ENCODE measurements at regions not wholly inside any gene's neighbourhood (a gene's known extent, or its start where the extent isn't known, plus 50 kb on each side); places are given as distances from the start of the nearest gene placed in this dataset.

DNA sequence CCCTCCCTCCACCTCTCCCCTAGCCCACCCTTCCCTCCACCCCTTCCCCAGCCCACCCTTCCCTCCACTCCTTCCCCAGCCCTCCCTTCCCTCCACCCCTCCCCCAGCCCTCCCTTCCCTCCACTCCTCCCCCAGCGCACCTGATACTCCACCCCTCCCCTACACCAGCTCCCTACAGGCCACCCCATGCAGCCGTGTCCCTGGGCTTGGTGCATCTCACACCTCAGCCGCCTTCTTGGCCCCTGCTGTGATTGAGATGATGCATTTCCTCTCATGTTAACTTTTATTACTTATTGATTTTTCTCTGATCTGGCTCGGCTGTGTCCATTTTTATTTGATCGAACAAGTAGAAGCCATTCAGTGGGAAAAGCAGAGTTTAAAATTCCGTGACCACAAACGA lies 243.8 kb downstream of the MATN1 start:
- DNase-seq (ENCODE audit: low spot score): no peak

- DNase-seq (ENCODE audit: low spot score): no peak
Observed at GRCh38 chr1:30478799-30479563, 244.4 kb downstream of the MATN1 start.

- no peak for DNase-seq (ENCODE audit: low spot score)
Observed at GRCh38 chr1:30478283-30478682, 245.1 kb downstream of the MATN1 start.

DNA sequence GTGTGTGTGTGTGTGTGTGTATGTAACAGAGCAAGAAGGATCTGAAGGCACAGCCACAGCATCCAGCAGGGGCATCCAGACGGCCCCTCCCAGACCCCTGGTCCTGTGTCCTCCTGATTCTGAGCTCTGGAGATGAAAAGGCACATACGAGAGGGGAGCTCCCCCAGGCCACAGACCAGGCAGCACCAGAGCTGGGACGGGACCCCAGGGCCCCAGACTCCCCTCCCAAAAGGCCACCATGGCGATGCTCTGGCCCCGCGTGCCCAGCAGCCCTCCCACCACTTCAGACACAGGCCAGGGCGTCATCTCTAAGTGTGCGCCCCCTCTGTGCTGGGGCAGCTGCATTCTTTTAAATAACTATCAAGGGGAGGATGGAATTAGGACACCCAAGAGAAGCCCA lies 245.8 kb downstream of the MATN1 start:
- no peak for DNase-seq (ENCODE audit: low spot score)

DNA sequence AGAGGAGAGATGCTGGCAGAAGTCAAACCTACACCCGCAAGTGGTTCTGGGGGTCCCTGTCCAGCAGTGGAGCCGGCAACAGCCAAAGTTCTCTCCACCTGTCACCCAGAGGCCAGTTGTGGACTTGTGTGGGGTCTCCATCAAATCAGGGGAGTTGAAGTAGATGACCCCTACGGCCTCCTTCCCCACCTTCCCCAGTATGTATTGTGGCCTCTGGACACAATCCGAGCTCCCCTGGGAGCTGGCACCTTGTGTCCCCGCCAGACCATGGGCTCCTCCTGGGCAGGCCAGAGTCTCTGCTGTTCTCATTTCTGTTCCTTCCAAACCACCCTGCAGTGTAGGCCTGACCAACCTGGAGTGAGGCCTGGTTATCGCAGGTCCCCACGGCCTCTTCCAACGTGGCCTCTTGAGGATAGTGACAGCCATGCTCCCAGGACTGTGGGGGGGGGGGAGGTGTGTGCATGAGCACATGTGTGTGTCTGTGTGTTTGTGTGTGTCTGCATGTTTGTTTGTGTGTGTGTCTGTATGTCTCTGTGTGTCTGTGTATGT lies 246.4 kb downstream of the MATN1 start:
- DNase-seq (ENCODE audit: low spot score): no peak

DNA sequence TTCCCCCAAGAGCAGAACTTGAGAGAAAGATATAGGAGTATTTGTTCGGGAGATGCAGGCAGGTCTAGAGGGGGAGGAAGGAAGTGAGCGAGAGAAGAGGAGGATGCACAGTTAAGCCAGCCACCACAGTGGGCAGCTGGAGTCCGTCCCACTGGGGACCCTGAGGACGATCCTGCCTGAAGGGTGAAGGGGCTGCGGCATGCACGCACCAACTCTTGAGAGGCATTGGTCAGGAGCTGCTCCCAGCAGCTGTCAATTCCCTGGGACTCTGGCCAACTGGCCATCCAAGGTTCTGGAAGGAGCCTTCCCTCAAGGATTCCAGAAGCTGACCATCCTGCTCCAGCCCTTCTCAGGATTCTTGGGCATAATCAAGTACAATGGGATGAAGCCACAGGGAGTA lies 246.9 kb downstream of the MATN1 start:
- no peak for DNase-seq (ENCODE audit: low spot score)

DNA sequence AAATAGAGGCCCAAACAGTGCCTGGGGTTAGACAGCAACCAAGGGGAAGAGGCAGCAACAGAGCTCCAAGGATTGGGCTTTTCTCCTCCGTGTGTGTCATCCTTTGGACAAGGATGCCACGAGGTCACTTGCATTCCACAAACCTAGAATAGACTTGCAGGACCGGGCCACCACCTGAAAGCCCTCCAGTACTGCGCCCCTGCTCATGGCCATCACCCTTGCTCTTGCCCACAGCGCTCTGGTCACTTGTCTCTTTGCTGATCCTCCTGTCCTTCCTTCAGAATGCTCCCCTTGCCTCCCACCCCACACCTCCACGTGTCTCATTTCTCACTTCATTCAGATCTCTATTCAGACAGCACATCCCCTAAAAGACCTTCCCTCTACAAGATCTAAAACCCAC lies 247.4 kb downstream of the MATN1 start:
- no peak for DNase-seq (ENCODE audit: low spot score)

GRCh38 chr1:30475201-30475600 lies 248.2 kb downstream of the MATN1 start:
- no peak for DNase-seq (ENCODE audit: low spot score)

DNA sequence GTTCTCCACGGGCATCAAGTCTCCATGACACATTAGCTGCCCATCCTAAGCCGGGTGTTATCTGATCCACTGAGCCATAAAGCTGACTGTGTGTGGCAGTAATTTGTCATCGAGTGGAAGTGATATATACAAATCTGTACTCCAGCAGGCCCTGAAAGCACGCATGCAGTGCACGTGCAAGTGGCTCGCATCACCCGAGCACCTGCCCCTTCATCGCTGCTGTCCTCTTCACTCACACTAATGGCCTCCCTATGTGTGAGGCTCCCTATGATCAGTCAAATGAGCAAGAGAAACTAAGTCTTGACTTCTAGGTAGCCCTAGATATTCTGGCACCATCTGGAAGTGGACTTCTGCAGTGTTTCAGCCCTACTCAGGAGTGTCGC lies 248.6 kb downstream of the MATN1 start:
- DNase-seq (ENCODE audit: low spot score): no peak

GRCh38 chr1:30473922-30474817 lies 249.2 kb downstream of the MATN1 start:
- no peak for DNase-seq (ENCODE audit: low spot score)

DNA sequence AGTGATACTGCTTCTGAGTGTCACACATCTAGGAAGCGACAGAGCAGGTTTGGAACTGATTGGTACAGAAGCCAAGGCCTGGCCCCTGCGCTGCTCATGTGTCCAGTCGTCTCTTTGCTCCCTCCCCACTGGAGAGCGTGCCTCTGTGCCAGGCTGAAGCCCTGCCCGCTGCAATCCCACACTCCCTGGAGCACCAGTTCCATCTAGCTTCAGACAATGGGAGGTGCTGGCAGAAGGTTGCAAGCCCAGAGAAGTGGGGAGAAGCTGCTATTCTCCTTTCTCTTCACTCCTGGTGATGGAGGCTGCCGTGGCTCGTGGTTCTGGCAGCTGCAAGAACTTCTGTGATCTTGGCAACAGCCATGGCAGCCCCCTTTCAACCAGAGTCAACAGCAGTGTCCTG lies 250.9 kb downstream of the MATN1 start:
- no peak for DNase-seq (ENCODE audit: low spot score)

- DNase-seq (ENCODE audit: low spot score): no peak
Observed at GRCh38 chr1:30472009-30472408, 251.4 kb downstream of the MATN1 start.

GRCh38 chr1:30471307-30471706 lies 252.1 kb downstream of the MATN1 start:
- no peak for DNase-seq (ENCODE audit: low spot score)

GRCh38 chr1:30469426-30469825 lies 254.0 kb downstream of the MATN1 start:
- DNase-seq (ENCODE audit: low spot score): no peak

- no peak for DNase-seq (ENCODE audit: low spot score)
Observed at GRCh38 chr1:30467101-30467500, 256.3 kb downstream of the MATN1 start.

DNA sequence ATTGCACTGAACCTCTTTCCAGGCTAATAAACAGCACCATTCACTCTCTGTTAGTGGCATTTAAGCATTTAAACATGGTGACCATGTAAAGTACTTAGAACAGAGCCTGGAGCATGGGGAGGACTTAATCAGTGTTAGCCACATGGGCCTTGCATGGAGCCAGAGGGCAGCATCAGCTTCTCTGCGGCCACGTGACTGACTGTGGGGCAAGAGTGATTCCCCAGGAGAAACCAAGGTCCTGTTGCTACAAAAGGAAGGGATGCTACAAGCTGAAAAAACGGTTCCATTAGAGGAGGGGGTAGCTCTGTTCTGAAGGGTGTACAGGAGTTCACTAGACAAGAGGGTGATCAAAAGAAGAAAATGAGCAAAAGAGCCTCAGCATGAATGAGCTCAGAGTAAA lies 256.8 kb downstream of the MATN1 start:
- no peak for DNase-seq (ENCODE audit: low spot score)

DNA sequence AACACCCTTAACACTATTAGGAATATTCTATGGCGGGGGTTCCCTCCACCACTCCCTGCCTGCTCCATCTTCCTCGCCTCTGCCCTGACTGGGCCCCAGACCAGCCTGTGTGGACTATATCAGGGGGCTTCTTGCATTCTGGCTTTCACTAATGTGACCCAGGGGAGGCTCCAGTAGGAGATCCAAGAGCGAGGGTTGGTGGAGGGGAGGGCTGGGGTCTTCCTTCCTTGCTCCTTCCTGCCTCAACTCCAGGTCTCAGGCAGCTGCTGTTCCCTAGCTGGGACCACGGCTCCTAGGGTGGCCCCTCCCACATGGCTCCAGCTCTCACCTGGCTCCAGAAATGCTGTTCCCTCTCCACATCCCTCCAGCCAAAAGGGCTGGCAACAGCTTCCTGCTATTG lies 257.4 kb downstream of the MATN1 start:
- DNase-seq (ENCODE audit: low spot score): no peak

DNA sequence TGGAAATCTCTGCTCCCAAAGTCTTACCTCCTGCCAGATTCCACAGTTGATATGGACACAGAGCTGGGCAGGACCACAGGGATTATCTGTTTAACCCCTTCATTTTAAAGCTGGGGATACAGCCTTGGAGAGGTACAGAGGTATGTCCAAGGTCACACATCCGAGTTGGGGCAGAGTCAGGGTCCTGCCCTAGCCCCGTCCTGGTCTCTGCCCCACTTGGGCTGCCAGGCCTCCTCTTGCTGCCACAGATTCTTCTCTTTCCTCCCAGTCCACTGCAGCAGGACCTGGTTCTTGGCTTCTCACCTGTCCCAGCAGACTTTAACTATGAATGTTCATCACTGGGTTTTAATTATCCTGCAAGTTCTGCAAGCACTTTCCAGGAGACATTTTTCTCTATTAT lies 258.3 kb downstream of the MATN1 start:
- DNase-seq (ENCODE audit: low spot score): no peak

DNA sequence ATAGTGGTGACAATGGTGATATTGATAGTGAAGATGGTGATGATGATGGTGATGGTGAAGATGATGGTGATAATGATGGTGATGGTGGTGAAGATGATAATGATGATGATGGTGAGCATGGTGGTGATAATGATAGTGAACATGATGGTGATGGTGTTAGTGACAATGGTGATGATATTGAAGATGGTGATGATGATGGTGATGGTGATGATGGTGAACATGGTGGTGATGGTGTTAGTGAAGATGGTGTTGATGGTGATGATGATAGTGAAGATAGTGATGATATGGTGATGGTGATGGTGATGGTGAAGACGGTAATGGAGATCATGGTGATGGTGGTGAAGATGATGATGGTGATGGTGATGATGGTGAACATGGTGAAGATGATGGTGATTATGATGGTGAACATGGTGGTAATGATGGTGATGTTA lies 259.2 kb downstream of the MATN1 start:
- no peak for DNase-seq (ENCODE audit: low spot score)

GRCh38 chr1:30462826-30463425 lies 260.5 kb downstream of the MATN1 start:
- DNase-seq (ENCODE audit: low spot score): no peak

GRCh38 chr1:30462166-30462565 lies 261.2 kb downstream of the MATN1 start:
- DNase-seq (ENCODE audit: low spot score): no peak

GRCh38 chr1:30461640-30462039 lies 261.7 kb downstream of the MATN1 start:
- no peak for DNase-seq (ENCODE audit: low spot score)

DNA sequence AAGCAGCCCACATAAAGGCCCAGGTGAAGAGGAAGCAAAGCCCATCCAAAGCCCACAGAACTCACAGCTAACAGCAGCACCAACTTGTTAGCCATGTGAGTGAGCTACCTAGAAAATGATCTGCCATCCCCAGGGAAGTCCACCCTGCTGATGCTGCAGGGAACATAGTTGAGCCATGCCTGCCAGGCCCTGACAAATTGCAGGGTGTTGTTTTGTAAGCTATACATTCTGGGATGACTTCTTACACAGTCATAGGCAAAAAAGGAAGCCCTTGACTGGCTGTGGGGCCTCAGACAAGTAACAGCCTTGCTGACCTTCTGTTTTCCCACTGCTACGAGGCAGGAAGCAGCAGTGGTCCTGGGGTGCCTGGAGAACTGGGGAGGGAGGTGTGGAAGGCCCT lies 262.7 kb downstream of the MATN1 start:
- DNase-seq (ENCODE audit: low spot score): no peak
